ENCODE measurements at regions not wholly inside any gene's neighbourhood (a gene's known extent, or its start where the extent isn't known, plus 50 kb on each side); places are given as distances from the start of the nearest gene placed in this dataset.
"Not testable (repeated sequence)": the region's sequence is repeated elsewhere in the genome, so short reads cannot be mapped to it uniquely, and the experiment has no call there.

GRCh38 chr6:150299873-150300485 is 68.8 kb upstream of the IYD start:
- no peaks in the 10 kb centered on the region for H3K4me1 Mint-ChIP-seq
- ATAC-seq (ENCODE audit: low read depth) (no peak), DNase-seq (no peak)
- H3K27ac Mint-ChIP-seq, result no peak overlapping the region
- POLR2A ChIA-PET, result no interaction called here
- peaks cover 5% of the 10 kb centered on the region for H3K9me3 Mint-ChIP-seq
- no peak overlapping the region for H3K4me3 Mint-ChIP-seq
- H3K27me3 Mint-ChIP-seq, result peaks cover 2% of the 10 kb centered on the region
- H3K36me3 Mint-ChIP-seq, result no peaks in the 10 kb centered on the region

DNA sequence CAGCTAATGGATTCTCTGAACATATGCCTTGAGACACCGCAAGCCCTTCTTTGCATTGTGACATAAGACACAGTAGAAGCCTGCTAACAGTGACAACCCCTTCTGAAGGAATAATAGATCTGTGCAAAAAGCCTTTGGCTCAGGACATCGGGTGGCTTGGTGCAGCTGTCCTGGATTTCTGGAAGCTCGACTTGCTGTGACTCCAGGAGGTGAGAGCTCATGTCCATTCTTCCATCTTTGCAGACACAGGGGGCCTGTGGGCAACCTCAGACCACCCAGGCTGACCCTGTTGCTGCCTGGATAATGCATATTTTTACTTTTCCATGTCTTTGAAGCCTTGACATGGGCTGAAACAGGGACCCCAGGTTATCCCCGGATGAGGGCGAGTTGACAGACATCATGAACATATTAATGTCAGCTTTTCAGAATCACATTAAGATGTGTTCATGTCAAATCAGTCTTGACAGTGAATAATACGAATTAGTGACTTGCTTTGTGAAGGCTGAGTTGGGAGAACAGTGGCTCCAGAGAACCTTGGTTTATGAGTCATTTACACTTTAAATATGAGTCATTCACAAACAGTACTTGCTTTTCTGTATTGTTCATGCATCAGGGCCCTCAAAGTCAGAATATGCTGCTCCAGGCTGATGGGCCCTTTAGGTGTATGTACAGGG is 66.8 kb upstream of the IYD start:
- H3K27me3 Mint-ChIP-seq, result peaks cover 6% of the 10 kb centered on the region
- H3K4me1 Mint-ChIP-seq, result no peaks in the 10 kb centered on the region
- DNase-seq, result no peak
- H3K36me3 Mint-ChIP-seq, result no peaks in the 10 kb centered on the region
- no peak overlapping the region for H3K4me3 Mint-ChIP-seq
- peaks cover 5% of the 10 kb centered on the region for H3K9me3 Mint-ChIP-seq
- no peak for ATAC-seq (ENCODE audit: low read depth)
- H3K27ac Mint-ChIP-seq, result no peak overlapping the region
- POLR2A ChIA-PET, result no interaction called here

- no peaks in the 10 kb centered on the region for H3K36me3 Mint-ChIP-seq
- H3K4me3 Mint-ChIP-seq, result no peak overlapping the region
- peaks cover 3% of the 10 kb centered on the region for H3K9me3 Mint-ChIP-seq
- no peak overlapping the region for H3K27ac Mint-ChIP-seq
- ATAC-seq (ENCODE audit: low read depth), result no peak
- peaks cover 1% of the 10 kb centered on the region for H3K4me1 Mint-ChIP-seq
- H3K27me3 Mint-ChIP-seq, result peaks cover 8% of the 10 kb centered on the region
- POLR2A ChIA-PET, result no interaction called here
- DNase-seq, result no peak
Measured at GRCh38 chr6:150302520-150303176, 66.2 kb upstream of the IYD start.

GRCh38 chr6:150303256-150303655 is 65.6 kb upstream of the IYD start:
- peaks cover 9% of the 10 kb centered on the region for H3K27me3 Mint-ChIP-seq
- POLR2A ChIA-PET, result no interaction called here
- ATAC-seq (ENCODE audit: low read depth) (no peak), DNase-seq (no peak)
- H3K4me3 Mint-ChIP-seq, result no peak overlapping the region
- H3K27ac Mint-ChIP-seq, result no peak overlapping the region
- no peaks in the 10 kb centered on the region for H3K36me3 Mint-ChIP-seq
- H3K9me3 Mint-ChIP-seq, result no peaks in the 10 kb centered on the region
- H3K4me1 Mint-ChIP-seq, result peaks cover 1% of the 10 kb centered on the region

GRCh38 chr6:150304429-150304828 is 64.4 kb upstream of the IYD start:
- no peak for ATAC-seq (ENCODE audit: low read depth)
- DNase-seq, result no peak
- Mint-ChIP-seq H3K4me3 (no peak overlapping the region), H3K9me3 (no peaks in the 10 kb centered on the region), H3K36me3 (no peaks in the 10 kb centered on the region), H3K4me1 (peaks cover 1% of the 10 kb centered on the region), H3K27me3 (peaks cover 10% of the 10 kb centered on the region), H3K27ac (no peak overlapping the region)
- POLR2A ChIA-PET, result no interaction called here

DNA sequence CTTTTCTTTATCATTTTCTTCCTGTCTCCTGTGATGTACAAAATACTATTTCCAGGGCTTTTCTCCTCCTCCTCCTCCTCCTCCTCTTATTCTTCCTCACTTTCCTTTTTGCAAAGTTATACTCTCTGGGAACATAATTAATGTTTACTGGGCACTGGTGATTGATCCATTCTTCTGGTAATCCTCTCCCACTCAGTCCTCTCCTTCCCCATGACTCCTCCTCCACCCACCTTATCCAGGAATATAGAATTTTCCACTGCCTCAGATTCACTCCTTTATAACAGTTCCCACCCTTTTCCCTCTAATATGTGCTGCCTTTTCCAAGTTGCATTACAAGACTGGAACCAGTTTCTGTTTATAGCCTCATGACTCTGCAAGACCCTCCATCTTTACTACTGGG is 62.5 kb upstream of the IYD start:
- POLR2A ChIA-PET, result no interaction called here
- H3K27ac Mint-ChIP-seq, result no peak overlapping the region

GRCh38 chr6:150307520-150307919 is 61.3 kb upstream of the IYD start:
- ATAC-seq (ENCODE audit: low read depth), result no peak
- Mint-ChIP-seq H3K4me1 (peaks cover 5% of the 10 kb centered on the region), H3K27ac (no peak overlapping the region), H3K27me3 (peaks cover 13% of the 10 kb centered on the region), H3K9me3 (no peaks in the 10 kb centered on the region), H3K36me3 (no peaks in the 10 kb centered on the region), H3K4me3 (no peak overlapping the region)
- no peak for DNase-seq
- POLR2A ChIA-PET, result no interaction called here

More for the DNA sequence above, 62.5 kb upstream of the IYD start:
- Mint-ChIP-seq H3K4me1 (peaks cover 5% of the 10 kb centered on the region), H3K9me3 (no peaks in the 10 kb centered on the region), H3K4me3 (no peak overlapping the region), H3K27me3 (peaks cover 10% of the 10 kb centered on the region), H3K36me3 (no peaks in the 10 kb centered on the region)
- ATAC-seq (ENCODE audit: low read depth) (no peak), DNase-seq (no peak)

GRCh38 chr6:150308812-150309645 is 59.8 kb upstream of the IYD start:
- POLR2A ChIA-PET, result no interaction called here
- H3K27ac Mint-ChIP-seq, result no peak overlapping the region
- H3K4me1 Mint-ChIP-seq, result peaks cover 5% of the 10 kb centered on the region
- H3K36me3 Mint-ChIP-seq, result no peaks in the 10 kb centered on the region
- DNase-seq, result no peak
- H3K4me3 Mint-ChIP-seq, result no peak overlapping the region
- peaks cover 13% of the 10 kb centered on the region for H3K27me3 Mint-ChIP-seq
- no peaks in the 10 kb centered on the region for H3K9me3 Mint-ChIP-seq
- ATAC-seq (ENCODE audit: low read depth), result no peak

GRCh38 chr6:150310539-150310938 is 58.3 kb upstream of the IYD start:
- H3K36me3 Mint-ChIP-seq, result no peaks in the 10 kb centered on the region
- peaks cover 17% of the 10 kb centered on the region for H3K27me3 Mint-ChIP-seq
- POLR2A ChIA-PET, result no interaction called here
- no peaks in the 10 kb centered on the region for H3K9me3 Mint-ChIP-seq
- no peak overlapping the region for H3K4me3 Mint-ChIP-seq
- DNase-seq, result no peak
- no peak overlapping the region for H3K27ac Mint-ChIP-seq
- H3K4me1 Mint-ChIP-seq, result peaks cover 5% of the 10 kb centered on the region
- peak; percentile 47 for ATAC-seq (ENCODE audit: low read depth)

DNA sequence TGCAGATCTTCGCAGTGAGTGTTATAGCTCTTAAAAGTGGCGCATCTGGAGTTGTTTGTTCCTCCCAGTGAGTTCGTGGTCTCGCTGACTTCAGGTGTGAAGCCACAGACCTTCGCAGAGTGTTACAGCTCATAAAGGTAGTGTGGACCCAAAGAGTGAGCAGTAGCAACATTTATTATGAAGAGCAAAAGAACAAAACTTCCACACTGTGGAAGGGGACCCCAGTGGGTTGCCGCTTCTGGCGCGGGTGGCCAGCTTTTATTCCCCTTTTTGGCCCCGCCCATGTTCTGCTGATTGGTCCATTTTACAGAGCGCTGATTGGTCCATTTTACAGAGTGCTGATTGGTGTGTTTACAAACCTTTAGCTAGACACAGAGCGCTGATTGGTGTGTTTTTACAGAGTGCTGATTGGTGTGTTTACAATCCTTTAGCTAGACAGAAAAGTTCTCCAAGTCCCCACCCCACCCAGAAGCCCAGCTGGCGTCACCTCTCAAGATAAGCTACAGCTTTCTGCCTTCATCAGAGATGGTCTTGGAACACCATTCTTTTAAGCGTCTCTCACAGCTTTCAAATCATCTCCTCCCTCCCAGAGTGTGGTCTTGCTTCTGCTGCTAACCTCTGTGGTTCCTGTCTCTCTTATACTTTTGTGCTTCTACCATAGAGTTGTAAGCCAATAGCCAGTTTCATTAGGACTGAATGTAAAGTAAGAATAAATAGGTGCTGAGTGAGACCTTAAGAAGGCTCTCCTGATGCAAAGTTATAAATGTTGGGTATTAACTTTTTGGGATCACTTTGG is 57.5 kb upstream of the IYD start:
- DNase-seq; H3K4me1 Mint-ChIP-seq; H3K4me3 Mint-ChIP-seq; H3K9me3 Mint-ChIP-seq; ATAC-seq (ENCODE audit: low read depth); H3K27ac Mint-ChIP-seq; POLR2A ChIA-PET; H3K36me3 Mint-ChIP-seq: not testable (repeated sequence)
- peaks cover 16% of the 10 kb centered on the region for H3K27me3 Mint-ChIP-seq

- H3K27ac Mint-ChIP-seq, result no peak overlapping the region
Measured at GRCh38 chr6:150312395-150312794, 56.4 kb upstream of the IYD start.

GRCh38 chr6:150312844-150313584 is 55.8 kb upstream of the IYD start:
- no peak overlapping the region for H3K4me3 Mint-ChIP-seq
- no peaks in the 10 kb centered on the region for H3K36me3 Mint-ChIP-seq
- POLR2A ChIA-PET, result no interaction called here
- peaks cover 11% of the 10 kb centered on the region for H3K27me3 Mint-ChIP-seq
- DNase-seq (no peak), ATAC-seq (ENCODE audit: low read depth) (no peak)
- H3K4me1 Mint-ChIP-seq, result peaks cover 4% of the 10 kb centered on the region
- H3K9me3 Mint-ChIP-seq, result no peaks in the 10 kb centered on the region
- H3K27ac Mint-ChIP-seq, result no peak overlapping the region

More at GRCh38 chr6:150312395-150312794, 56.4 kb upstream of the IYD start:
- POLR2A ChIA-PET, result no interaction called here
- peaks cover 12% of the 10 kb centered on the region for H3K27me3 Mint-ChIP-seq
- peaks cover 4% of the 10 kb centered on the region for H3K4me1 Mint-ChIP-seq
- H3K36me3 Mint-ChIP-seq, result no peaks in the 10 kb centered on the region
- ATAC-seq (ENCODE audit: low read depth) (no peak), DNase-seq (no peak)
- H3K4me3 Mint-ChIP-seq, result no peak overlapping the region
- no peaks in the 10 kb centered on the region for H3K9me3 Mint-ChIP-seq

Data from activated naive CD8-positive, alpha-beta T cell treated with anti-CD3 and anti-CD28 coated beads, Interleukin-2, amount 10 ng/mL, durations not matched to agents 7 days and 5 days (primary cell).